CD4-positive, CD25-positive, alpha-beta regulatory T cell (primary cell): ENCODE measurements at regions not wholly inside any gene's neighbourhood (a gene's known extent, or its start where the extent isn't known, plus 50 kb on each side); places are given as distances from the start of the nearest gene placed in this dataset.
A peak's percentile ranks its signal among the peaks of the same experiment; 100 is the strongest.

ENCODE experiments used
- ATAC-seq, 2 donors: fragments of 150-1000 bp; cut with Tn5 transposase; one replicate each; pipeline ENCODE4 v1.10.0; 2021; ENCODE audit warnings: low read depth in 2 of 2, moderate number of reproducible peaks in 2 of 2, moderate library complexity in 1 of 2
- DNase-seq, 3 donors: peaks; one replicate each; pipeline versions ENCODE4 v3.0.0 to v3.0.0-alpha.2; 2012 to 2022; ENCODE audit warnings: mixed read lengths in 1 of 3
- H3K27ac ChIP-seq: one replicate; pipeline ENCODE4 v1.7.0; 2013; ENCODE audit warnings: mild to moderate bottlenecking, low read length; ENCODE audit not compliant: insufficient read depth, poor library complexity, severe bottlenecking
- H3K27me3 ChIP-seq: one replicate; pipeline ENCODE4 v1.7.0; 2013; ENCODE audit warnings: low read length; ENCODE audit not compliant: control insufficient read depth, insufficient read depth
- H3K36me3 ChIP-seq: one replicate; pipeline ENCODE4 v1.7.0; 2013; ENCODE audit warnings: mild to moderate bottlenecking, low read length, moderate library complexity; ENCODE audit not compliant: control insufficient read depth, insufficient read depth
- H3K4me1 ChIP-seq: 2 replicates; pipeline ENCODE4 v1.7.0; 2013; ENCODE audit warnings: mild to moderate bottlenecking, low read length; ENCODE audit not compliant: insufficient read depth, control insufficient read depth, poor library complexity, severe bottlenecking
- H3K4me3 ChIP-seq: one replicate; pipeline ENCODE4 v1.7.0; 2013; ENCODE audit warnings: low read depth, mild to moderate bottlenecking, low read length, moderate library complexity
- H3K9me3 ChIP-seq, 2 experiments: 1 replicate in 1 of 2; 2 replicates in 1 of 2; pipeline ENCODE4 v1.7.0; 2013; ENCODE audit warnings: low read length in 2 of 2, mild to moderate bottlenecking in 1 of 2, moderate library complexity in 1 of 2; ENCODE audit not compliant: control insufficient read depth in 2 of 2
- H3K27ac Mint-ChIP-seq, 3 donors: one replicate each; pipeline ENCODE4 v1.8.0; 2020 to 2022; ENCODE audit warnings: mild to moderate bottlenecking in 3 of 3, mixed read lengths in 3 of 3, moderate library complexity in 2 of 3
- H3K27me3 Mint-ChIP-seq: one replicate; pipeline ENCODE4 v1.8.0; 2022; ENCODE audit warnings: mild to moderate bottlenecking, mixed read lengths
- H3K36me3 Mint-ChIP-seq: one replicate; pipeline ENCODE4 v1.8.0; 2020; ENCODE audit warnings: mixed read lengths
- H3K4me1 Mint-ChIP-seq, 4 donors: one replicate each; pipeline ENCODE4 v1.8.0; 2020 to 2022; ENCODE audit warnings: mixed read lengths in 4 of 4, mild to moderate bottlenecking in 1 of 4
- H3K4me3 Mint-ChIP-seq, 4 donors: one replicate each; pipeline ENCODE4 v1.8.0; 2020 to 2022; ENCODE audit warnings: mild to moderate bottlenecking in 4 of 4, mixed read lengths in 4 of 4, moderate library complexity in 3 of 4
- H3K9me3 Mint-ChIP-seq, 7 donors: one replicate each; pipeline ENCODE4 v1.8.0; 2020 to 2022; ENCODE audit warnings: mixed read lengths in 7 of 7, mild to moderate bottlenecking in 3 of 7, moderate library complexity in 2 of 7

- Mint-ChIP-seq H3K4me3 (no peak overlapping the region), H3K4me1 (no peaks in the 10 kb centered on the region), H3K27ac (no peak overlapping the region), H3K9me3 (peaks cover 4 to 31% (median 10%) of the 10 kb centered on the region in 7 donors), H3K27me3 (no peaks in the 10 kb centered on the region), H3K36me3 (no peaks in the 10 kb centered on the region)
- no peak for ATAC-seq
- Histone ChIP-seq H3K27ac (no peak overlapping the region), H3K27me3 (no peaks in the 10 kb centered on the region), H3K4me3 (no peak overlapping the region), H3K4me1 (no peaks in the 10 kb centered on the region), H3K9me3 (peaks cover 0 to 5% of the 10 kb centered on the region in 2 experiments), H3K36me3 (no peaks in the 10 kb centered on the region)
- DNase-seq, result no peak
Observed at GRCh38 chr2:139217641-139218040, 437.5 kb upstream of the NXPH2 start.

- no peaks in the 10 kb centered on the region for H3K4me1 ChIP-seq
- Mint-ChIP-seq H3K4me3 (no peak overlapping the region), H3K9me3 (peaks cover 6 to 33% (median 10%) of the 10 kb centered on the region in 7 donors), H3K4me1 (no peaks in the 10 kb centered on the region), H3K27ac (peak overlapping the region in 1 of 3 donors; percentile 50), H3K36me3 (no peaks in the 10 kb centered on the region), H3K27me3 (no peaks in the 10 kb centered on the region)
- no peak for ATAC-seq
- no peaks in the 10 kb centered on the region for H3K27me3 ChIP-seq
- H3K27ac ChIP-seq, result no peak overlapping the region
- no peak for DNase-seq
- H3K4me3 ChIP-seq, result no peak overlapping the region
- H3K36me3 ChIP-seq, result no peaks in the 10 kb centered on the region
- H3K9me3 ChIP-seq, result peaks cover 0 to 5% of the 10 kb centered on the region in 2 experiments
Observed at GRCh38 chr2:139216435-139216834, 436.2 kb upstream of the NXPH2 start.

- no peaks in the 10 kb centered on the region for H3K27me3 ChIP-seq
- ATAC-seq (no peak), DNase-seq (no peak)
- H3K27ac ChIP-seq, result no peak overlapping the region
- no peak overlapping the region for H3K4me3 Mint-ChIP-seq
- no peaks in the 10 kb centered on the region for H3K36me3 Mint-ChIP-seq
- no peaks in the 10 kb centered on the region for H3K4me1 ChIP-seq
- H3K36me3 ChIP-seq, result no peaks in the 10 kb centered on the region
- no peaks in the 10 kb centered on the region for H3K4me1 Mint-ChIP-seq
- peaks cover 0 to 5% of the 10 kb centered on the region in 2 experiments for H3K9me3 ChIP-seq
- H3K27ac Mint-ChIP-seq, result no peak overlapping the region
- no peaks in the 10 kb centered on the region for H3K27me3 Mint-ChIP-seq
- no peak overlapping the region for H3K4me3 ChIP-seq
- peaks cover 6 to 33% (median 10%) of the 10 kb centered on the region in 7 donors for H3K9me3 Mint-ChIP-seq
Observed at GRCh38 chr2:139214801-139215200, 434.6 kb upstream of the NXPH2 start.

GRCh38 chr2:139209586-139209985 lies 429.4 kb upstream of the NXPH2 start:
- ATAC-seq (no peak), DNase-seq (no peak)
- H3K4me3 ChIP-seq, result no peak overlapping the region
- Mint-ChIP-seq H3K9me3 (peaks cover 2 to 14% (median 8%) of the 10 kb centered on the region in 7 donors), H3K4me3 (no peak overlapping the region), H3K4me1 (no peaks in the 10 kb centered on the region), H3K27me3 (no peaks in the 10 kb centered on the region), H3K36me3 (no peaks in the 10 kb centered on the region), H3K27ac (no peak overlapping the region)
- H3K9me3 ChIP-seq, result no peaks in the 10 kb centered on the region
- H3K36me3 ChIP-seq, result no peaks in the 10 kb centered on the region
- H3K4me1 ChIP-seq, result no peaks in the 10 kb centered on the region
- no peaks in the 10 kb centered on the region for H3K27me3 ChIP-seq
- no peak overlapping the region for H3K27ac ChIP-seq

- no peak overlapping the region for H3K27ac ChIP-seq
- no peaks in the 10 kb centered on the region for H3K9me3 ChIP-seq
- no peak overlapping the region for H3K4me3 Mint-ChIP-seq
Observed at GRCh38 chr2:139201516-139201915, 421.3 kb upstream of the NXPH2 start.

GRCh38 chr2:139196754-139197153 lies 416.6 kb upstream of the NXPH2 start:
- H3K9me3 ChIP-seq, result no peaks in the 10 kb centered on the region
- H3K4me3 ChIP-seq, result no peak overlapping the region
- Mint-ChIP-seq H3K36me3 (no peaks in the 10 kb centered on the region), H3K27me3 (no peaks in the 10 kb centered on the region), H3K9me3 (peaks cover 0 to 28% (median 4%) of the 10 kb centered on the region in 7 donors), H3K4me1 (no peaks in the 10 kb centered on the region), H3K4me3 (no peak overlapping the region), H3K27ac (no peak overlapping the region)
- H3K27me3 ChIP-seq, result no peaks in the 10 kb centered on the region
- DNase-seq (no peak), ATAC-seq (no peak)
- no peaks in the 10 kb centered on the region for H3K4me1 ChIP-seq
- no peak overlapping the region for H3K27ac ChIP-seq
- H3K36me3 ChIP-seq, result no peaks in the 10 kb centered on the region

More at GRCh38 chr2:139201516-139201915, 421.3 kb upstream of the NXPH2 start:
- Mint-ChIP-seq H3K27ac (no peak overlapping the region), H3K36me3 (no peaks in the 10 kb centered on the region), H3K9me3 (peaks cover 0 to 8% (median 3%) of the 10 kb centered on the region in 7 donors), H3K27me3 (no peaks in the 10 kb centered on the region), H3K4me1 (no peaks in the 10 kb centered on the region)
- ATAC-seq (no peak), DNase-seq (no peak)
- Histone ChIP-seq H3K4me1 (no peaks in the 10 kb centered on the region), H3K4me3 (no peak overlapping the region), H3K36me3 (no peaks in the 10 kb centered on the region), H3K27me3 (no peaks in the 10 kb centered on the region)

GRCh38 chr2:139194546-139194945 lies 414.4 kb upstream of the NXPH2 start:
- no peaks in the 10 kb centered on the region for H3K4me1 ChIP-seq
- Mint-ChIP-seq H3K36me3 (no peaks in the 10 kb centered on the region), H3K27me3 (no peaks in the 10 kb centered on the region), H3K9me3 (peaks cover 0 to 28% (median 3%) of the 10 kb centered on the region in 7 donors), H3K27ac (no peak overlapping the region), H3K4me3 (no peak overlapping the region), H3K4me1 (no peaks in the 10 kb centered on the region)
- no peak overlapping the region for H3K27ac ChIP-seq
- H3K36me3 ChIP-seq, result no peaks in the 10 kb centered on the region
- H3K27me3 ChIP-seq, result no peaks in the 10 kb centered on the region
- DNase-seq (no peak), ATAC-seq (no peak)
- H3K4me3 ChIP-seq, result no peak overlapping the region
- H3K9me3 ChIP-seq, result no peaks in the 10 kb centered on the region

- Histone ChIP-seq H3K4me3 (no peak overlapping the region), H3K27me3 (no peaks in the 10 kb centered on the region), H3K27ac (no peak overlapping the region), H3K4me1 (no peaks in the 10 kb centered on the region), H3K36me3 (no peaks in the 10 kb centered on the region), H3K9me3 (no peaks in the 10 kb centered on the region)
- Mint-ChIP-seq H3K27me3 (no peaks in the 10 kb centered on the region), H3K27ac (no peak overlapping the region), H3K36me3 (no peaks in the 10 kb centered on the region), H3K4me3 (no peak overlapping the region), H3K9me3 (peaks cover 3 to 25% (median 9%) of the 10 kb centered on the region in 7 donors), H3K4me1 (peaks cover 0 to 5% (median 0%) of the 10 kb centered on the region in 4 donors)
- ATAC-seq, result no peak
- DNase-seq, result no peak
Observed at GRCh38 chr2:139177041-139177440, 396.9 kb upstream of the NXPH2 start.
